ENCODE measurements at regions not wholly inside any gene's neighbourhood (a gene's known extent, or its start where the extent isn't known, plus 50 kb on each side); places are given as distances from the start of the nearest gene placed in this dataset.

DNA sequence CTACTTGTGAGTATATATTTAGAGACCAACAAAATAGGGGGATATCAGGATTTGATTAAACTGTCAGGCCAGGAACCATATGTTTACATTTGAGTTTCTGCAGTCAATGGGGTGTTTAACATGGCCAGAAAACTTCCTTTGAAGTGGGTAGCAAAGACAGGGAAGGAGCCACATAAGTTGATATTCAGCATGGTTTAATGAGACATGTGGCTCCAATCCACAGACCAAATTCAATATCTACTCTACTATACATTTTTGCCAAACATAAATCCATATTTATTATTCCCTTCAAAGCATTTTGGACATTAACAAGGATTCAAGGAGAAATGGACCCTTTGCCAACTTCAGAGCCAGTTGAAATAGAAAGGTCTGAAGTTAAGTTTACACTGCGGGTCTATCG lies 99.8 kb downstream of the TAF11L14 start:
- TF ChIP-seq CHD2 (IDR thresholded peaks at IDR 0.05; ENCODE audit: low read length), result no peak
- TF ChIP-seq, protein P1, sequence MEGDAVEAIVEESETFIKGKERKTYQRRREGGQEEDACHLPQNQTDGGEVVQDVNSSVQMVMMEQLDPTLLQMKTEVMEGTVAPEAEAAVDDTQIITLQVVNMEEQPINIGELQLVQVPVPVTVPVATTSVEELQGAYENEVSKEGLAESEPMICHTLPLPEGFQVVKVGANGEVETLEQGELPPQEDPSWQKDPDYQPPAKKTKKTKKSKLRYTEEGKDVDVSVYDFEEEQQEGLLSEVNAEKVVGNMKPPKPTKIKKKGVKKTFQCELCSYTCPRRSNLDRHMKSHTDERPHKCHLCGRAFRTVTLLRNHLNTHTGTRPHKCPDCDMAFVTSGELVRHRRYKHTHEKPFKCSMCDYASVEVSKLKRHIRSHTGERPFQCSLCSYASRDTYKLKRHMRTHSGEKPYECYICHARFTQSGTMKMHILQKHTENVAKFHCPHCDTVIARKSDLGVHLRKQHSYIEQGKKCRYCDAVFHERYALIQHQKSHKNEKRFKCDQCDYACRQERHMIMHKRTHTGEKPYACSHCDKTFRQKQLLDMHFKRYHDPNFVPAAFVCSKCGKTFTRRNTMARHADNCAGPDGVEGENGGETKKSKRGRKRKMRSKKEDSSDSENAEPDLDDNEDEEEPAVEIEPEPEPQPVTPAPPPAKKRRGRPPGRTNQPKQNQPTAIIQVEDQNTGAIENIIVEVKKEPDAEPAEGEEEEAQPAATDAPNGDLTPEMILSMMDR (IDR thresholded peaks at IDR 0.05; ENCODE audit: control extremely low read depth in 1 of 3, insufficient read depth in 1 of 3, low read depth in 1 of 3, low read length in 3 of 3), result no peak
- TF ChIP-seq TBP (IDR thresholded peaks at IDR 0.05; ENCODE audit: low read depth, low read length), result no peak
- TF ChIP-seq JUND (IDR thresholded peaks at IDR 0.05; ENCODE audit: low read length), result no peak
- TF ChIP-seq EZH2 (IDR thresholded peaks at IDR 0.05; ENCODE audit: low read depth, low read length, severe bottlenecking), result no peak
- TF ChIP-seq EP300 (IDR thresholded peaks at IDR 0.05; ENCODE audit: borderline replicate concordance in 1 of 2, low read depth in 2 of 2, low read length in 2 of 2), result no peak
- TF ChIP-seq ZNF274 (IDR thresholded peaks at IDR 0.05; ENCODE audit: borderline replicate concordance, extremely low read depth, low read length), result no peak
- TF ChIP-seq SRF (IDR thresholded peaks at IDR 0.05; ENCODE audit: low read depth, low read length), result no peak
- no peak for TF ChIP-seq SIN3A (conservative IDR thresholded peaks at IDR 0.05 in 1 of 2, IDR thresholded peaks at IDR 0.05 in 1 of 2; ENCODE audit: low read depth in 1 of 2, low read length in 2 of 2)
- TF ChIP-seq GABPA (IDR thresholded peaks at IDR 0.05; ENCODE audit: borderline replicate concordance, insufficient read depth, low read length), result no peak
- no peak for TF ChIP-seq ATF3 (IDR thresholded peaks at IDR 0.05; ENCODE audit: insufficient read depth, low read depth, low read length)
- TF ChIP-seq GTF2F1 (IDR thresholded peaks at IDR 0.05; ENCODE audit: borderline replicate concordance, low read depth, low read length), result no peak
- TF ChIP-seq SP2 (IDR thresholded peaks at IDR 0.05; ENCODE audit: low read length), result no peak
- TF ChIP-seq POLR2AphosphoS5 (IDR thresholded peaks at IDR 0.05; ENCODE audit: low read depth, low read length), result no peak

All from H1 (cell line).